A673 (cell line): ENCODE measurements at regions not wholly inside any gene's neighbourhood (a gene's known extent, or its start where the extent isn't known, plus 50 kb on each side); places are given as distances from the start of the nearest gene placed in this dataset.

Source experiments
- BruUV-seq: library from RNA; stranded (reverse); fragments of 400-500 nt; replicated peaks from 2 replicates; lab custom pipeline; 2021; lab: Mats Ljungman, UMichigan
- CTCF ChIA-PET: fragments of 300-600 bp; sonication (Branson Sonifier 250); formaldehyde crosslinking; loops from one replicate; lab custom pipeline; 2022; ENCODE audit warnings: antibody characterized with exemption; lab: Charles Lee
- POLR2A ChIA-PET: fragments of 300-600 bp; sonication (Branson Sonifier 250); formaldehyde crosslinking; loops from one replicate; lab custom pipeline; 2022; ENCODE audit warnings: antibody characterized with exemption; ENCODE audit not compliant: low non-redundant PET; lab: Charles Lee
- DNase-seq: peaks from one replicate; pipeline ENCODE4 v3.0.0-alpha.2; 2015; ENCODE audit warnings: low spot score
- H3K27ac ChIP-seq: fragments of 200-600 bp; sonication (generic); 2 replicates; pipeline ENCODE4 v1.5.1; 2016; ENCODE audit warnings: mixed run types, low read depth, mild to moderate bottlenecking, mixed read lengths, antibody characterized with exemption, low read length; ENCODE audit not compliant: poor library complexity, severe bottlenecking
- H3K27me3 ChIP-seq: fragments of 200-600 bp; sonication (generic); replicated peaks from 2 replicates; pipeline ENCODE4 v1.6.1; 2017; ENCODE audit warnings: mixed run types, low read depth, mild to moderate bottlenecking, mixed read lengths, antibody characterized with exemption, low read length; ENCODE audit not compliant: insufficient read depth, poor library complexity
- H3K36me3 ChIP-seq: fragments of 200-600 bp; sonication (generic); 2 replicates; pipeline ENCODE4 v1.6.1; 2016; ENCODE audit warnings: mixed run types, mild to moderate bottlenecking, mixed read lengths, antibody characterized with exemption, low read length; ENCODE audit not compliant: insufficient read depth, poor library complexity, severe bottlenecking
- H3K4me1 ChIP-seq: fragments of 200-600 bp; sonication (generic); 2 replicates; pipeline ENCODE4 v1.6.1; 2017; ENCODE audit warnings: mixed run types, mild to moderate bottlenecking, mixed read lengths, antibody characterized with exemption, low read length; ENCODE audit not compliant: insufficient read depth, poor library complexity, severe bottlenecking
- H3K4me3 ChIP-seq: fragments of 200-600 bp; sonication (generic); 2 replicates; pipeline ENCODE4 v1.5.1; 2016; ENCODE audit warnings: low read depth, mixed run types, mild to moderate bottlenecking, mixed read lengths, low read length; ENCODE audit not compliant: poor library complexity, severe bottlenecking
- H3K9me3 ChIP-seq: fragments of 200-600 bp; sonication (generic); 2 replicates; pipeline ENCODE4 v1.6.1; 2016; ENCODE audit warnings: mixed run types, low read depth, mild to moderate bottlenecking, mixed read lengths, antibody characterized with exemption, low read length; ENCODE audit not compliant: poor library complexity, severe bottlenecking
- EZH2 ChIP-seq: fragments of 200-600 bp; sonication (generic); IDR thresholded peaks from 2 replicates; pipeline ENCODE4 v1.6.1; 2017; ENCODE audit warnings: borderline replicate concordance, low read depth, mild to moderate bottlenecking, mixed read lengths, antibody characterized with exemption, low read length; ENCODE audit not compliant: poor library complexity, severe bottlenecking
- intact Hi-C: fragments of 100-400 bp; cut with micrococcal nuclease; formaldehyde crosslinking; loops from one replicate; pipeline ENCODE4 v1.10.0; 2022; ENCODE audit not compliant: unreplicated experiment
- microRNA-seq: library from miRNA; unstranded; fragments of <30 nt; microRNA quantifications from one replicate; pipeline ENCODE4 v1.2.0, GENCODE V29; 2021
- TF ChIP-seq, protein P1 (sequence below): fragments of 300-800, 200-600 bp; sonication (generic); conservative IDR thresholded peaks from 2 replicates; pipeline ENCODE4 v1.5.1; 2017; ENCODE audit warnings: low read depth, mild to moderate bottlenecking, antibody characterized with exemption, low read length, moderate library complexity, mixed read lengths

GRCh38 chr22:46099740-46100139, 50.6 kb upstream of the PPARA start:
- ChIA-PET POLR2A (no interaction called here), CTCF (no interaction called here)
- Histone ChIP-seq H3K4me3 (no peak overlapping the region), H3K36me3 (peaks cover 80% of the 10 kb centered on the region), H3K27me3 (no peaks in the 10 kb centered on the region), H3K4me1 (no peaks in the 10 kb centered on the region), H3K27ac (no peak overlapping the region), H3K9me3 (no peaks in the 10 kb centered on the region)
- no peak for DNase-seq
- TF ChIP-seq, protein P1, sequence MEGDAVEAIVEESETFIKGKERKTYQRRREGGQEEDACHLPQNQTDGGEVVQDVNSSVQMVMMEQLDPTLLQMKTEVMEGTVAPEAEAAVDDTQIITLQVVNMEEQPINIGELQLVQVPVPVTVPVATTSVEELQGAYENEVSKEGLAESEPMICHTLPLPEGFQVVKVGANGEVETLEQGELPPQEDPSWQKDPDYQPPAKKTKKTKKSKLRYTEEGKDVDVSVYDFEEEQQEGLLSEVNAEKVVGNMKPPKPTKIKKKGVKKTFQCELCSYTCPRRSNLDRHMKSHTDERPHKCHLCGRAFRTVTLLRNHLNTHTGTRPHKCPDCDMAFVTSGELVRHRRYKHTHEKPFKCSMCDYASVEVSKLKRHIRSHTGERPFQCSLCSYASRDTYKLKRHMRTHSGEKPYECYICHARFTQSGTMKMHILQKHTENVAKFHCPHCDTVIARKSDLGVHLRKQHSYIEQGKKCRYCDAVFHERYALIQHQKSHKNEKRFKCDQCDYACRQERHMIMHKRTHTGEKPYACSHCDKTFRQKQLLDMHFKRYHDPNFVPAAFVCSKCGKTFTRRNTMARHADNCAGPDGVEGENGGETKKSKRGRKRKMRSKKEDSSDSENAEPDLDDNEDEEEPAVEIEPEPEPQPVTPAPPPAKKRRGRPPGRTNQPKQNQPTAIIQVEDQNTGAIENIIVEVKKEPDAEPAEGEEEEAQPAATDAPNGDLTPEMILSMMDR: no peak
- no peak for TF ChIP-seq EZH2
- no TSS peak for BruUV-seq
- intact Hi-C loops: no loop called here

- H3K27ac ChIP-seq: no peak overlapping the region
- no peak for DNase-seq
- no peak overlapping the region for H3K4me3 ChIP-seq
- TF ChIP-seq EZH2: no peak
- TF ChIP-seq, protein P1: no peak
- no TSS peak for BruUV-seq
- intact Hi-C loops: no loop called here
- H3K27me3 ChIP-seq: no peaks in the 10 kb centered on the region
- H3K36me3 ChIP-seq: peaks cover 87% of the 10 kb centered on the region
- ChIA-PET POLR2A (no interaction called here), CTCF (no interaction called here)
- no peaks in the 10 kb centered on the region for H3K4me1 ChIP-seq
- no peaks in the 10 kb centered on the region for H3K9me3 ChIP-seq
Measured at GRCh38 chr22:46100401-46101105, 49.8 kb upstream of the PPARA start.

Small RNAs in the stretch of these regions (microRNA-seq; reads per million reads assigned to microRNA genes)
- 134 reads per million, percentile 67 among the genes with 10 or more reads in this experiment for gene MIR3619
